ENCODE measurements at regions not wholly inside any gene's neighbourhood (a gene's known extent, or its start where the extent isn't known, plus 50 kb on each side); places are given as distances from the start of the nearest gene placed in this dataset.

DNA sequence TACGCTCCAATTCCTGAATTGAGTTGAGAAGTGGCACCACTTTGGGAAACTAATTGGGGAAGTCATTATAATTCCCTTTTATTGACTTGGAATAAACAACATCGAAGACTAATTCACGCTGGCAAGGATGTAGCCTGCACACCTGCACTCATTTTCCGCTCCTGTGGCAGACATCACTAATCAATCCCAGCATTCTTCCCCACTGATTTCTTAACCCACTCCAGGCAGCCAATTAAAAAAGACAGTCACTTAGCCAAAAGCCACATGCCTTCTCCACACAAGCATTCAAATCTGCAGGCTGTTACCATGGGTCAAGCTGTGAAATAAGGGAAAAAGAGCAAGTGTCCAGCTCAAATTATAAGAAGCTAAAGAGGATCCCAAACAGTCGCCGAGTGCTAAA is 68.2 kb upstream of the HRH2 start:
- TF ChIP-seq CTCF (conservative IDR thresholded peaks at IDR 0.05 in 1 of 2, IDR thresholded peaks at IDR 0.05 in 1 of 2; ENCODE audit: extremely low read depth in 1 of 2, insufficient read depth in 1 of 2, low read depth in 1 of 2, low read length in 2 of 2) (no peak), EZH2 (IDR thresholded peaks at IDR 0.05; ENCODE audit: borderline replicate concordance, low read length) (no peak)
